HG03521 (cell line): ENCODE measurements at regions not wholly inside any gene's neighbourhood (a gene's known extent, or its start where the extent isn't known, plus 50 kb on each side); places are given as distances from the start of the nearest gene placed in this dataset.
"Not testable (repeated sequence)": the region's sequence is repeated elsewhere in the genome, so short reads cannot be mapped to it uniquely, and the experiment has no call there.

Source experiments
- ATAC-seq: cut with Tn5 transposase; IDR thresholded peaks from one replicate; pipeline ENCODE4 v1.9.1; 2021; ENCODE audit warnings: mild to moderate bottlenecking, moderate library complexity; ENCODE audit not compliant: unreplicated experiment

GRCh38 chrX:124181515-124181914 lies 150.9 kb upstream of the TEX13D start:
- not testable (repeated sequence) for ATAC-seq

DNA sequence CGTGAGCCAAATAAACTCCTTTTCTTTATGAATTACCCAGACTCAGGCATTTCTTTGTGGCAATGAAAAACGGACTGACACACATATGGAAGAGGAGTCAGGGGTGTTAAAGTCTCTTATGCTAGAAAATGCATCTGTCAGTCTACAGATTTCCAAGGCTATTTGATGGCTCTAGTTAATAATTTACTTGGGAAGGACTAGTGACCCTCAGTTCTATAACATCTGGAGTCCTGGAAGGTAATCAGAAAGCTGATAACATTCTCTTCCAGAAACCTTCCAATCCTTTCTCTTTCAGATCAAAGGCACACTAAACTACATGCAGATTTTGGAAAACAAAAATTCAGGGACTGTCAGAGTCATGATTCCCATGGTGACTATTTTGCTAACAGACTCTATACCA lies 142.0 kb upstream of the TEX13D start:
- ATAC-seq = no peak

DNA sequence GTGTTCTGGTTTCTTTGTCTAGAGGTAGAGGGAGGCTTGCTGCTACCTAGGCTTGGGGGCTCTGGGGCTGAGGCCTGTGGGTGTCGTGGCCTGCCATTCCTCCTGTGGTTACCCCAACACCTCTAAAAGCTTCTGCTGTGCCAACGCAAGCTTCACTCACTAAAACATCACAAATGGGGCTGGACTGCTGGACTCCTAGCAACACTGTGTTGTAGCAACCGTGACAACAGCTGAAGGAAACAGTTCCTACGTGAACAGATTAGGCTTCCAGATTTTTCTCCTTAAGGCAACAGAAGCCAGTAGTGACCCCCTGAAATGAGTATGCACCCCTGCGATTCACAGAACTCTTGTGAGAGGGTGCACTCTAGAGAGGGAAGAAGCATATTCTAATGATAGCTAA lies 138.3 kb upstream of the TEX13D start:
- no peak for ATAC-seq

GRCh38 chrX:124194901-124195300 lies 137.6 kb upstream of the TEX13D start:
- ATAC-seq = no peak

GRCh38 chrX:124203311-124203710 lies 129.1 kb upstream of the TEX13D start:
- ATAC-seq = no peak

- no peak for ATAC-seq
These were observed 123.8 kb upstream of the TEX13D start for GRCh38 chrX:124208660-124209059.

GRCh38 chrX:124209792-124210576 lies 122.5 kb upstream of the TEX13D start:
- no peak for ATAC-seq

DNA sequence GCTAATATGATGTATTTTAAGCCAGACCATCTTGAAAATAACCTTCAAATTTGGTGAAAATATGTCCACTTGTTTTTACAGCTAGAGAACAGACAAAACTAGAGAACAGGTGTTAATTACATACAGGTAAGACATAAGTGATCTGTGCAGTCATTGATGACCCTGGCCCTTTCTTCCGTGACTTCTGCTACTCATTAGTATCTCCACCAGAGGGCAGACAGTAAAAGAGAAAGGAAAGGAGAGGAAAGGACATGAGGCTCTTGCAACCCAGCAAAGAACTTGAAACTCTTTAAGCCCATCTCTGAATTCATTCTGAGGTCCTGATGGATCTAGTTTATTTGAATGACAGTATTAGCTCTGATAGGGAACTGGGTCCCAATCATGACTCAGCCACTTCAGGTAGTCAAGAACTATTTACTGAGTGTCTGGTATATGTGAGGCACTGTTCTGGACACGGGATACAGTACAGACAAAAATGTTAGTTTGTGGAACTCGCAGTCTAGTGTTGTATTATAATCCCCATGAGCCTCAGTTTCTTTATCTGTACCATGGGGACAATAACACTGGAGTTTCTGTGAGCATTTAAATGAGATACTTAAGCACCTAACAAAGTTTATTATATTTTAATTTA lies 121.0 kb upstream of the TEX13D start:
- ATAC-seq = peak; percentile 67

DNA sequence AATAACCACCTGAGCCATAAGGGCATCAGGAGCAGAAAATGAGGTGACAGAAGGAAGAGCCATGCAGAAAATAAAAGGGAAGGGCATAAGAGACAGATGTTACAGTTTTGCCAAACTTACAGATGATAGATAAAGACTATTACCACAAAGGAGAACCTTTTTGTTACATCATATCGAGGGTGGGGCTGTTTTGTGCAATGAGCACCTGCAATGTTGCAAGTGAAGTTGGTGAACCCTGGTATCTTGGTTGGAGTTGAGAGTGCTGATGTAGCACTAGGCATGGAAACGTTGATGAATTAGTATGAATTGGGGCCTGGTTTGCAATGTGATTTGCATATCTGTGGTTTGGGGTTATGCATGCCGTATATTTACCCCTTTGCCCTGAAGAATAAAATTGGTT lies 119.8 kb upstream of the TEX13D start:
- no peak for ATAC-seq

DNA sequence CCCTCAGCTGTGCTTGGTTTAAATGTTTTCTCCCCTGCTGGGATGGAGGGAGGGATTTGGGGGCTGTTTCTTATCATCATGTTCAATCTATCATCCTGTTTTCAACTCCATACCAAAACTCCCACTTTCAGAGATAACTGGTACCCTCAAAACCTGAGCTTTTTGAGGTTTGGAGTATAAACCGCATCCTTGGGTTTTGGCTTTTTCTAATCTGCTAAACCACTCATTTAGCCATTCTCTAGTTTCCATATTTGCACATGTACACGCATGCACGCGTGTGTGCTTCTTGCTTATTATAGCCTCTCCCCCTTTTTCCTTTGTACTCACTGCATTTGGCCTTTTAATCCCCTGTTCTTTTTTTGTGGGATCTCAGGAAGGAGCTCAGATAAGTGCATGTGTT lies 116.7 kb upstream of the TEX13D start:
- no peak for ATAC-seq

DNA sequence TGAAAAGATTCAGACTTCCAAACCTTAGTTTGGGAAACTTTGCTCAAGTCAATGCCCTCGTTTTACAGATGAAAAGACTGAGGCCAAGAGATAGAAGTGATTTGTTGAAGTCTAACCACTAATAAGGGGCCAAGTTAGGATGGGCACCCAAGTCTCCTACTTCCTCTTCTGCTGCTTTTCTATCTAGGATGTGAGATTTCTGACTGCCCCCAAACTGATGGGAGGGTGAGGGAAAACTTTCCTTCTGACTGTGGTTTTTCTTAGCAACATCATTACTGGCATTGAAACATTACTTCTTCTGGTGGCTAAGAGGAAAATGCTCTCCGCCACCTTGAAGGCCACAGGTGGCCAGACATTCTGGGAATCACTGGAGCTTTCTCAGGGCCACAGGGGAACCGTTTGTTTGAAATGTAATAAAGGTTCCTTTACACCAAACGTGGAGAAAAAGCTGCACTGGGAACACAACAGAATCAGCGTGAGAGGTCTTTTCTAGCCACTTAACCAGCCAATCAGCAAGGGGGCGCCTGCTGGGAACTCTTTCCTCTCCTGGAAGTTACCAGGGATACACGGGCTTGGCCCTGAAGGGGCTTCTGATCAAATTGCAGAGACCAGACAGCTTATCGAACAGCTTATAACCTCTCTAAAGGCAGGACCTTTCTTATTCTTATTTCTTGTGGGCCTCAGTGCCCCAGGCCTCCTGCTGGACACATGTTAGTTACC lies 115.9 kb upstream of the TEX13D start:
- no peak for ATAC-seq

DNA sequence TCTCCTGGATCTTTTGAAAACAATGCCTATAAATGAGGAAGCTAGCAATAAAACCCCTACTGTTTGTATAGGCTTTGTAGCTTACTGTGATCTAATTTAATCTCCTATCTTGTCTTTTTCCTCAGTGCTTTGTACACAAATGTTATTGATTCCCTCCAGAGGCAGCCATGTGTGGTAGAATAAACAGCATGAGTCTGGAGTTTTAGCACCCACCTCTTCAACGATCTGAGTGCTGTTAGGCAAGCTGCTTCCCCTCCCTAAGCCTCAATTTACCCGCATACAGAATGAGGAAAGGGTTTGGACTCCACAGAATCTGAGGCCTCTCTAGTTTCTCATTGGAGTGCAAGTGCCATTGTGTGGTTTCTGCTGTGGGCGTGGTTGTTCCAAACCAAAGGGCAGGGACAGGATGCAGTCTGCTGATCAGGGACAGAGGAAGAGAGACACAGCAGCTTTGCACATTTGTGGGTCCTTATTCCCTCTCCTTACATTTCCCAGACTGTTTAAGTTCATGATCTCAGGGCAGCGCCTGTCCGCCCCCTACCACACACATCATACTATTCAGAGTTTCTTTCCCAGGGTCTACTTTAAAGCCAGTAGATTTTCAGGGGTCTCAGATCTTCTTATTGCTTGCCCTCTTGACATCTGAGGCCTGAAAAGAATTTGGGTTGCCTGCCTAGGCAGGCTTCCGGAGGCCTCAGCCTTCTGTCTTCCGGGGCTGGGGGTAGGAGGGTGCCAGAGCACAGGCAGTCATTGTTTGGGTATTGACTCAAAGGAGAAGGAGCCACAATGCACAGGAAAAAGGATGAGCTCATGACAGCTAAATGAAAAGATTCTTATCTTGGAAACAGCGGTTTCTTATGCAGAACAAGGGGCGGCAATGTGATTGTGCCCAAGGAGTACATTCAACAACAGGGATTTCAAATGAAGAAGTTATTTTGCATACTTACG lies 114.9 kb upstream of the TEX13D start:
- ATAC-seq = no peak

- no peak for ATAC-seq
These were observed 108.9 kb upstream of the TEX13D start for GRCh38 chrX:124223524-124223923.

- ATAC-seq = no peak
These were observed 107.9 kb upstream of the TEX13D start for GRCh38 chrX:124224528-124224927.

GRCh38 chrX:124226129-124226528 lies 106.3 kb upstream of the TEX13D start:
- ATAC-seq = no peak

GRCh38 chrX:124228849-124229248 lies 103.6 kb upstream of the TEX13D start:
- ATAC-seq = no peak

DNA sequence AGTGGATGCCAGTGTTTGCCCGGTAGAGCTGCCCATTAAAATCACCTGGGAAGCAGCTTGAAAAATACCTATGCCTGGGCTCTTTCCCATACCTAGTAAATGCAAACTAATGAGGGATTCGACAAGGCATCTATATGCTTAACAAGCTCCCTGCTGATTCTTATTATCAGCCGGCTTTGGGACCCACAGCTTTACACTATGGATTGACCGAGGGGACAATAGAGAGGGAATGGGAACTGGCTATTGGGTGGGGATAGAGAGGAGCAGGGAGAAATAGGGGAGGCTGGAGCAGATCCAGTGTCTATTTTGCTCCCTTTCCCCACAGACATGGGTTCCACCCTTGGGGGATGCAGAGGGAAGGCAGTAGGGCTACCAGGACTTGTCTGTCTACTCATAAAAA lies 103.1 kb upstream of the TEX13D start:
- ATAC-seq = no peak

- ATAC-seq = no peak
These were observed 101.6 kb upstream of the TEX13D start for GRCh38 chrX:124230655-124231450.

- no peak for ATAC-seq
These were observed 101.1 kb upstream of the TEX13D start for GRCh38 chrX:124231451-124231759.

- peak; percentile 48 for ATAC-seq
These were observed 99.8 kb upstream of the TEX13D start for GRCh38 chrX:124232523-124233201.
